ENCODE measurements at regions not wholly inside any gene's neighbourhood (a gene's known extent, or its start where the extent isn't known, plus 50 kb on each side); places are given as distances from the start of the nearest gene placed in this dataset.

DNA sequence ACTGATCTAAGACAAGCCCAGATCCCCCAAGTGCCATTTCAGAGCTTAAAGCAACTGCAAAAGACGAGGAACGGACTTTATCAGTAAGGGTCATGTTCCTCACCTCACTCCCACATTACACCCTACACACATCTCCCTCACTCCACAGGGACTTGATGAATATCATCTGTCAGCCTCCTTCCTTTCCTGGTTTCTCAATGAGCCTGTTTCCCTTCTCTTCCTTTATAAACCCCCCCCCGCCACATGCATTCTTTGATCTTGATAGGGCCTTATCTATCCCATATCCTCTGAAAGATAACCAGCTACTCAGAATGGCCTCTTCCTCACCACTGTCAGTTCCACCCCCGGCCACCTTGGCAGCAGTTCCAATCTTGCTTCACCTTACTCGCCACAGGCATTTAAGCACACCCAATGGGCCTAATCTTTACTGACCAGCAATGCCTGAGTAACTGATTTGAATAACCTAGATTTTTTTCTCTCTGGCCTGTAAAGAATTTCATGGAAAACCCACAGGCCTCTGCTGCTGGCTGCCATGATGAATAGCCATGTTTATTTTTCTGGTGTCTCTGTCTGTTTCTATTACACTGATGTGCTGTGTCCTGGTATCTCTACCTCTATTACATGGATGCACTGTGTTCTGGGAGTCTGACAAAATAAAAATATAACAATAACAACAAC, 138.7 kb downstream of the PHLDA1 start:
- peaks cover 2% of the 10 kb centered on the region; the same call in 1 of the 2 replicates for H3K9me3 Mint-ChIP-seq
- H3K27me3 Mint-ChIP-seq (ENCODE audit: low read depth): no peaks in the 10 kb centered on the region
- H3K4me1 Mint-ChIP-seq: peaks cover 47% of the 10 kb centered on the region
- ChIA-PET POLR2A (no interaction called here), CTCF (interaction anchor here (0.6 kb wide), 1 partner anchor 113 kb away, joined by 4 read pairs; no protein-coding TSS in a partner anchor)
- DNase-seq (ENCODE audit: low spot score) (no peak), ATAC-seq (no peak; the same call in 1 of the 2 replicates)
- H3K36me3 Mint-ChIP-seq: no peaks in the 10 kb centered on the region
- TF ChIP-seq GRHL2 (CRISPR knock-in tag; IDR thresholded peaks at IDR 0.05; ENCODE audit: insufficient replicate concordance, severe bottlenecking) (no peak), TP53 (CRISPR knock-in tag; IDR thresholded peaks at IDR 0.05) (no peak), ZNF671 (CRISPR knock-in tag; IDR thresholded peaks at IDR 0.05) (no peak), MXD4 (CRISPR knock-in tag; IDR thresholded peaks at IDR 0.05; ENCODE audit: borderline replicate concordance) (no peak), ZNF317 (CRISPR knock-in tag; IDR thresholded peaks at IDR 0.05; ENCODE audit: borderline replicate concordance, low read depth) (no peak), STAT6 (CRISPR knock-in tag; conservative IDR thresholded peaks at IDR 0.05; ENCODE audit: low read depth) (no peak), ELF4 (CRISPR knock-in tag; IDR thresholded peaks at IDR 0.05; ENCODE audit: low read depth) (no peak), CBFB (CRISPR knock-in tag; IDR thresholded peaks at IDR 0.05; ENCODE audit: low read depth) (no peak), PREB (CRISPR knock-in tag; IDR thresholded peaks at IDR 0.05; ENCODE audit: borderline replicate concordance) (no peak), ZNF396 (CRISPR knock-in tag; IDR thresholded peaks at IDR 0.05; ENCODE audit: borderline replicate concordance) (no peak), TCF7 (CRISPR knock-in tag; IDR thresholded peaks at IDR 0.05; ENCODE audit: low read depth) (no peak)
- TF ChIP-seq, protein P1, sequence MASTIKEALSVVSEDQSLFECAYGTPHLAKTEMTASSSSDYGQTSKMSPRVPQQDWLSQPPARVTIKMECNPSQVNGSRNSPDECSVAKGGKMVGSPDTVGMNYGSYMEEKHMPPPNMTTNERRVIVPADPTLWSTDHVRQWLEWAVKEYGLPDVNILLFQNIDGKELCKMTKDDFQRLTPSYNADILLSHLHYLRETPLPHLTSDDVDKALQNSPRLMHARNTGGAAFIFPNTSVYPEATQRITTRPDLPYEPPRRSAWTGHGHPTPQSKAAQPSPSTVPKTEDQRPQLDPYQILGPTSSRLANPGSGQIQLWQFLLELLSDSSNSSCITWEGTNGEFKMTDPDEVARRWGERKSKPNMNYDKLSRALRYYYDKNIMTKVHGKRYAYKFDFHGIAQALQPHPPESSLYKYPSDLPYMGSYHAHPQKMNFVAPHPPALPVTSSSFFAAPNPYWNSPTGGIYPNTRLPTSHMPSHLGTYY (CRISPR knock-in tag; IDR thresholded peaks at IDR 0.05): no peak
- TF ChIP-seq, protein P2, sequence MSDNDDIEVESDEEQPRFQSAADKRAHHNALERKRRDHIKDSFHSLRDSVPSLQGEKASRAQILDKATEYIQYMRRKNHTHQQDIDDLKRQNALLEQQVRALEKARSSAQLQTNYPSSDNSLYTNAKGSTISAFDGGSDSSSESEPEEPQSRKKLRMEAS (CRISPR knock-in tag; IDR thresholded peaks at IDR 0.05): no peak
- TF ChIP-seq, protein P3, sequence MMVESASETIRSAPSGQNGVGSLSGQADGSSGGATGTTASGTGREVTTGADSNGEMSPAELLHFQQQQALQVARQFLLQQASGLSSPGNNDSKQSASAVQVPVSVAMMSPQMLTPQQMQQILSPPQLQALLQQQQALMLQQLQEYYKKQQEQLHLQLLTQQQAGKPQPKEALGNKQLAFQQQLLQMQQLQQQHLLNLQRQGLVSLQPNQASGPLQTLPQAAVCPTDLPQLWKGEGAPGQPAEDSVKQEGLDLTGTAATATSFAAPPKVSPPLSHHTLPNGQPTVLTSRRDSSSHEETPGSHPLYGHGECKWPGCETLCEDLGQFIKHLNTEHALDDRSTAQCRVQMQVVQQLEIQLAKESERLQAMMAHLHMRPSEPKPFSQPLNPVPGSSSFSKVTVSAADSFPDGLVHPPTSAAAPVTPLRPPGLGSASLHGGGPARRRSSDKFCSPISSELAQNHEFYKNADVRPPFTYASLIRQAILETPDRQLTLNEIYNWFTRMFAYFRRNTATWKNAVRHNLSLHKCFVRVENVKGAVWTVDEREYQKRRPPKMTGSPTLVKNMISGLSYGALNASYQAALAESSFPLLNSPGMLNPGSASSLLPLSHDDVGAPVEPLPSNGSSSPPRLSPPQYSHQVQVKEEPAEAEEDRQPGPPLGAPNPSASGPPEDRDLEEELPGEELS (CRISPR knock-in tag; IDR thresholded peaks at IDR 0.05): no peak
- TF ChIP-seq, protein P4, sequence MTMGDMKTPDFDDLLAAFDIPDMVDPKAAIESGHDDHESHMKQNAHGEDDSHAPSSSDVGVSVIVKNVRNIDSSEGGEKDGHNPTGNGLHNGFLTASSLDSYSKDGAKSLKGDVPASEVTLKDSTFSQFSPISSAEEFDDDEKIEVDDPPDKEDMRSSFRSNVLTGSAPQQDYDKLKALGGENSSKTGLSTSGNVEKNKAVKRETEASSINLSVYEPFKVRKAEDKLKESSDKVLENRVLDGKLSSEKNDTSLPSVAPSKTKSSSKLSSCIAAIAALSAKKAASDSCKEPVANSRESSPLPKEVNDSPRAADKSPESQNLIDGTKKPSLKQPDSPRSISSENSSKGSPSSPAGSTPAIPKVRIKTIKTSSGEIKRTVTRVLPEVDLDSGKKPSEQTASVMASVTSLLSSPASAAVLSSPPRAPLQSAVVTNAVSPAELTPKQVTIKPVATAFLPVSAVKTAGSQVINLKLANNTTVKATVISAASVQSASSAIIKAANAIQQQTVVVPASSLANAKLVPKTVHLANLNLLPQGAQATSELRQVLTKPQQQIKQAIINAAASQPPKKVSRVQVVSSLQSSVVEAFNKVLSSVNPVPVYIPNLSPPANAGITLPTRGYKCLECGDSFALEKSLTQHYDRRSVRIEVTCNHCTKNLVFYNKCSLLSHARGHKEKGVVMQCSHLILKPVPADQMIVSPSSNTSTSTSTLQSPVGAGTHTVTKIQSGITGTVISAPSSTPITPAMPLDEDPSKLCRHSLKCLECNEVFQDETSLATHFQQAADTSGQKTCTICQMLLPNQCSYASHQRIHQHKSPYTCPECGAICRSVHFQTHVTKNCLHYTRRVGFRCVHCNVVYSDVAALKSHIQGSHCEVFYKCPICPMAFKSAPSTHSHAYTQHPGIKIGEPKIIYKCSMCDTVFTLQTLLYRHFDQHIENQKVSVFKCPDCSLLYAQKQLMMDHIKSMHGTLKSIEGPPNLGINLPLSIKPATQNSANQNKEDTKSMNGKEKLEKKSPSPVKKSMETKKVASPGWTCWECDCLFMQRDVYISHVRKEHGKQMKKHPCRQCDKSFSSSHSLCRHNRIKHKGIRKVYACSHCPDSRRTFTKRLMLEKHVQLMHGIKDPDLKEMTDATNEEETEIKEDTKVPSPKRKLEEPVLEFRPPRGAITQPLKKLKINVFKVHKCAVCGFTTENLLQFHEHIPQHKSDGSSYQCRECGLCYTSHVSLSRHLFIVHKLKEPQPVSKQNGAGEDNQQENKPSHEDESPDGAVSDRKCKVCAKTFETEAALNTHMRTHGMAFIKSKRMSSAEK (CRISPR knock-in tag; IDR thresholded peaks at IDR 0.05; ENCODE audit: borderline replicate concordance): no peak
- H3K27ac Mint-ChIP-seq: no peak overlapping the region
- no peak overlapping the region for H3K4me3 Mint-ChIP-seq

Data from WTC11 (cell line).